ENCODE measurements at regions not wholly inside any gene's neighbourhood (a gene's known extent, or its start where the extent isn't known, plus 50 kb on each side); places are given as distances from the start of the nearest gene placed in this dataset.
"Not testable (repeated sequence)": the region's sequence is repeated elsewhere in the genome, so short reads cannot be mapped to it uniquely, and the experiment has no call there.

DNA sequence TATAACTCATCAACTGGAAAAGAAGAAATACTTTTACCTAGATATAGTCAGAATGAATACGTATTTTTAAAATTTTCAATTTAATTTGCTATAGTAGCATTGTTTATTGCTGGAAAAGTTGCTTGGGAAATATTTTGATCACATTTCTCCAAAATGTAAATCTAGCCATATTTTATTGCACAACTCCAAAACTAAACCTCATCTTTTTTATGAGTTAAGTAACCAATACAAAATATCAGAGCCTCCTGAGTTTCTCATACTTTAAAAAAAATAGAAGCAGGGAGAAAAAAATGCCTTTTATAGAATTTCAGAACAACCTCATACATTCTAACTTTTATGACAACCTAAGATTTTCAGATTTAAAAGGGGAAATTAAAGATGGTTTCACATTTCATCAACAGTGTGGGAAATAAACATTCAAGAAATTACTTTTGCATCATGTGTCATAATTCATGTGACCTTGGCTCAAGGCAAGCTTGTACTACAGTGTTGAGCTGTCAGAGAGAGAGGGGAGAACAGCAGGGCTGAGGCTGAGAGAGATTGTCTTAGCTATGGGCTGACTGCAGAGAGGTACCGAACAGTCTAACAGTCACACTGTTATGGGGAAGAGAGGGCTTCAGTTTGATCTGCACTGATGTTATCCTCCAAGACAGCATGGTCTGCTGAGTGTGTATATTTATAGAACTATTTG lies 519.0 kb downstream of the LTN1 start:
- DNase-seq, result no peak

- DNase-seq, result not testable (repeated sequence)
These were observed 520.1 kb downstream of the LTN1 start for GRCh38 chr21:28472543-28472942.

GRCh38 chr21:28464988-28465387 lies 527.7 kb downstream of the LTN1 start:
- DNase-seq, result no peak

DNA sequence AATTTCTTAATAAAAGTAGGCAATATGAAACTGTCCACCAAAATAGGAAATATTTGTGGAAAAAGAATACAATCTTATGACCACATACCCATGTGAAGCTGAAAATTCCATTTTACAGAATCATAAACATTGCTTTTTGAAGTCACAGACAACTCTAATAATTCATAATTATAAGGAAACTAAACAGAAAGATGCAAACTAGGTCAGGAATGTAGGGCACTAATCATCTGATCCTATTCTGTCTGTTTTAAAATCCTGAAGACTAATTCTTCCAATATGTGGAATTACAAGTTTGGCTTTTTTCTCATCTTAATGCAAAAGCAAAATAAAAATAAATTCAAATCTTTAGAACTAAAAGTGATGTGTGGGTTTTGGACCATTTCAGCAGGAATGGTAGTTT lies 528.6 kb downstream of the LTN1 start:
- DNase-seq, result no peak

DNA sequence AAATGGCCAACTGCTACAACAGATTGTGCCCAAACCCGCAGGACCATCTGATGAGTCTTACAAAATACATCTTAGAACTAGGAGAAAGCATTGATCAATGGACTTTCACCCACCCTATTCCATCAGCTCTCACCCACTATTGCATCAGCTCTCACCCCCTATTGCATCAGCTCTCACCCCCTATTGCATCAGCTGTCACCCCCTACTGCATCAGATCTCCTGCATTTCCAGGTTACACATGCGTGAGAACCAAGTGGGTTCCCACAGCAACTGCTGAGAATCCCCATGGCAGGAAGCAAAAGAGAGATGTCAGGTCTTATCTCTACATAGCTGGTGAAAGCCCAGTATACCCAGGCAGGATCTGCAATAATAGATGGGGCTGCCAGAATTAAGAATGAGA lies 533.5 kb downstream of the LTN1 start:
- no peak for DNase-seq

DNA sequence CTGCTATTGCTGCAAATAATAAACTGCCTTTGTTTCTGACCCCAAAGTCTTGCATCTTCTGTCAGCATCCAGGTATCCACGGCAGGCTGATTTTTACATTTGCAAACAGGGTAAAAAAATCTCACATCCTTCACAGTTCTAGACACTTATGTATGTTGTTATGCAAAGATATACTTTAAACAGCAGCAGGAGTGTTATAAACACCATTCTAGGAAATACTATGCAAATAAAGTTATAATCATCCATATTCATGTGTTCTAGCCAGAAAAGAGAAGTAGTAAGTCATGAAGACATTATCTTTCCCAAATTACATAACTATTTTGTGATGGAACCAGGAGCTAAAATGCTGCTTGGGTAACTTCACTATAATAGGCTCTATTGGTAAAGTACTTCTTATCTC lies 534.2 kb downstream of the LTN1 start:
- no peak for DNase-seq

- DNase-seq, result peak in 5 of 58 donors; percentile 1 to 15 (median 3)
These were observed 537.5 kb downstream of the LTN1 start for GRCh38 chr21:28455253-28455600.

DNA sequence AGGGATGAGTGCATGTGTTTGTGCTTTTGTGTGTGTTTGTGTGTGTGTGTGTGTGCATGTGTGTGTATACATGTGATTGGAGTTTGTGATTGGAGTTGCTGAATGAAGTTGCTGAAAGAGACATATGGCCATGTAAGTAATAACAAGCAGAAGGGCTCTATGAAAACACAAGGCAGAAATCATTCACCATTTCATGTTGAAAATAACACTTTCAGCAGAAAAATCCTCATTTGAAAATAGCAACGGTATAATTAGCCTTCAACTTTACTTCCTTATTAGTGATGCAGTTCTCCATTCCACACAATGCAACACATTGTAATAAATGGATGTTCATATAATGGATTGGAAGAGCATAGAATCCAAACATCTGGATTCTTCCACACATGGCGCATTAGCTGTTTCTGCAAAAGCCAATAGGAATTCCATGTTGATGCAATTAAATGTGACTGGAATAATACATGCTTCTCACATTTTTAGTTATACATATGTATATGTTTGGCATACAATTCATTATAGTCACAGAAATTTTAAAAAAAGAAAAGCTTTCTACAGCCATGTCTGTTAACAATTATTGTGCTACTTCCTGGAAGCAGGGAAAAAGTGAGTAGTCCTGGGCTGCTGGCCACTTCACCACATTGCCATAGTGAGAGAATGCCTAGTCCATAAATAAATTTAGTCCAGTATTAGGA lies 538.0 kb downstream of the LTN1 start:
- no peak for DNase-seq

- DNase-seq, result no peak
These were observed 545.2 kb downstream of the LTN1 start for GRCh38 chr21:28447462-28447861.

DNA sequence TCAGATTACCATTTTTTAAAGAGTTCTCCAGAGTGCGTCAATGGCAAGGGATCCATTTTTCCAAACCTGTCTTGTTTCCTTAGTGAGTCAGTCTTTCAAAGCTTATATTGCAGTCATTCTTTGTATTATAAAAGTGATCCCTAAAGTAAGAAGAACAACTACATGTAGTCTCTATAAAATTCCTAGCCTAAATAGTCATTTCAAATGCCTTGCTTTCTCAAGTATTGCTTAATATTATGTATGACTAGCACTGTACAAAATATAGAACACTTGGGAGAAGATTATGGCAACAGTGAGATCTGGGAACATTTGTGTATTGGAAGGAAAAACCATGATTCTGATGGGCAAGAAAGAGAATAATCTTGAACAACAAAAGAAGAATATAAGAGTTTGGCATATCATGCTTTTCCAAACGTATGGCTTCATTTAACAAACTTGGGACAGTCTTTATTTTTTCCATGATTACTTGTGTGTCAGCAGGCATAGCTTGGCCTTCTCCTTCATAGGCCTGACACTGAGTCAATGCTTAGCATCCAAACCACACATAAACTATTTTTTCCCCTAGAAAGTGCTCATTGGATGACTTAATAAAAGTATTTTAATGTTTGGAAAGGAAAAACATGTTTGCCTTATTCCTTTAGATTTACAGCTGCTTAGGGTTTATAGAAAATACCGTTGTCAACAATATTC lies 547.4 kb downstream of the LTN1 start:
- DNase-seq, result no peak

GRCh38 chr21:28444557-28444956 lies 548.1 kb downstream of the LTN1 start:
- DNase-seq, result no peak

- DNase-seq, result no peak
These were observed 548.6 kb downstream of the LTN1 start for GRCh38 chr21:28444111-28444510.

DNA sequence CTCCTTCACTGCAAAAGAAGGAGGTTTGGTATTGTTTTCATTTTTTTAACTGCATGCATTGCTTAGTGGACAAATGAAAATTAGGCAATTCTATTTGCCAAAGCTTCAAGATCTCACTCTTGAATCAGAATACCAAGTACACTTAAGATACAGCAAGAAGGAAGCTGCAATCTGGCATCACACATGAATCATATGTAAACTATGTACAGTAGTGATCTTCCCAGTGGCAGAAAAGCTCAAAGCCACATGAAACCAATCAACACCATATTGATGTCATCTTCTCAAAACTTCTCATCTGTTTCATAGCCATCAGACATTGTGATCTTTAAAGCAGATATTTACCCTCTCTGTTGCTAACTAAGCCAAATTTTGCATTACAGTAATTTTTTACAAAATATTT lies 550.1 kb downstream of the LTN1 start:
- DNase-seq, result no peak

DNA sequence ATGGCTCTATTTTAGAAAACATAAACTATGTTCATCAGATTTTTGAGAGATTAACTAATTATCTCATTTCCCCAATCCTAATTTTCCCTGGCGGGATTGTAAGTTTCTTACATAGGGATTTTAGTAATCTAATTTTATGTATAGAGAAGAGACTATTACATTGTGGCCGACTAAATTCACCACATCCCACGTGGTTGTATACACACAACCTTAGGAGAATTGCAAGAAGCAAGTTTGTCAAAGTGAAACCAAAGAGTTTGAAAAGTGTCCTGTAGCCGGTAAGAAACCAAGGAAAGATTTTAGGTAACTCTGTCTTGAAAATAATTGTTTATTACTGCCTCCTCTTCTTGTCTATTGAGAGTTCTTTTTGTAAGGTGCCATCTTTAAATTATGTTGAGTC lies 550.6 kb downstream of the LTN1 start:
- no peak for DNase-seq

DNA sequence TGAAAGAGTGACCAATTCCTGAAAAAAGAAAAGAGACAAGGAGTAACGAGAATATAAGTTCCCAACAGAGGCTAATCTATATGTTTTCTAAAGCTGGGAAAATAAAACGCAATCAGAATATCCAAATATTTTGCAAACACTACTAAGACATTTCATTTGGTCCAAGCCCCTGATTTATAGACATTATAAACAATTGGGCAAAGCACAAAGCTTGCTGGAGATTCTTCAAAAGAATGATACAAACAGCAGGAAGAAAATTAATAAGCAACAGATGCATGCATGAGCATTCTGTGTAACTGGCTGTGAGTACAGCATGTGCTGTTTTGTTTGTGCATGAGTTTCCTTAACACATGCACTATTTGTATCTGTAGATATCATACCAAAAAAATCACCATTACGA lies 552.9 kb downstream of the LTN1 start:
- DNase-seq, result no peak

- DNase-seq, result no peak
These were observed 553.4 kb downstream of the LTN1 start for GRCh38 chr21:28439251-28439650.

- DNase-seq, result no peak
These were observed 555.6 kb downstream of the LTN1 start for GRCh38 chr21:28437061-28437460.

DNA sequence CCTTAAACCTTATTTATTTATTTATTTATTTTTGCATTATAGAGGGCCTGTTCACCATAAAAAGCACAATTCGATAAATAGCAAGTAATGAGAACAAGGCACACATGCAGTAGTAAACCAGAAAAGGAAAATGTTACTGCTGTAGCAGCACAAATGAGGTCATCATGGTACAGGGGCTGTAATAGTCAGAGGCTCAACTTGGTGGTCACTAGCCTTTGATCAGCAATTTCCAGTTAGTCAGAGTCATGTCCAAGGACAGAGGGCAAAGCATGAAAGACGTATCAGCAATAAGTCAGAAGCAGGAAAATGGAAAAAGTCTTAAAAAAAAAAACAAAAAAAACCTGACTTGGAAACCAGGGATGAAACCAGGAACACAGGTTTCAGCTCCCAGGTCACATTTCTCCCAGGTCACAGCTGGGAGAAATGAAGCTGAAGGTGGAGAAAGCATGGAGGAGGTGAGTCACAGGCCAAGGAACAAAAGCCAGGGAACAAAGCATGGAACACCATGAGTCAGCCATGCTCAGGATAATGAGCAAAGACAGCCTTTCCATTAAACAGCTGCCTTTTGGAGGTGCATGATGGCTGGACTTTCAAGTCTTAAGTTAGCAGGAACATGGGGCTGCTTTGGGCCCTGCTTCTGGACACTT lies 556.3 kb downstream of the LTN1 start:
- no peak for DNase-seq

GRCh38 chr21:28431527-28432200 lies 561.0 kb downstream of the LTN1 start:
- no peak for DNase-seq

DNA sequence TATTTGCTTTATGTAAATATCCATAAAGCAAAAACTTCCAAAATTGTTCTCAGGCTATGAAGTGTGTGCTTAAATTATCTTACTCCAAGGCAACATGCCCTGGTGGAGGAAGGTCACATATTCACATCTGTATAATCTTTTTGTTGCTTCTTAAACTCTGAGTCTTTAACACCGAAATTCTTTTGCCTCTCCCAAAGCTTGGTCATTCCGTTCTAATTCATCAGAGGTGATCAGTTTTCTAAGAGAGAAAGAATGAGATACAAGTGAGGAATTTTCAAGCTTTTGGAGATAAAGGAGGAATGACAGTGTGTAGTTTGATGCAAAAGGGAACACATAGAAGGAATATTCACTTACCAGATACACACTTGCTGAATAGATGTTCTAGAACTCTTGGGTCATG lies 561.7 kb downstream of the LTN1 start:
- no peak for DNase-seq

GRCh38 chr21:28429161-28429560 lies 563.5 kb downstream of the LTN1 start:
- DNase-seq, result no peak
